K562 (cell line): ENCODE measurements at regions not wholly inside any gene's neighbourhood (a gene's known extent, or its start where the extent isn't known, plus 50 kb on each side); places are given as distances from the start of the nearest gene placed in this dataset.

Experiments used
- ATAC-seq: fragments of 200-7000 bp; cut with Tn5 transposase; 3 replicates; pipeline ENCODE4 v1.9.1; 2020; ENCODE audit warnings: moderate library complexity
- BruUV-seq: library from RNA; stranded (reverse); fragments of 400-500 nt; replicated peaks from 2 replicates; lab custom pipeline; 2021; lab: Mats Ljungman, UMichigan
- CTCF ChIA-PET: fragments of 300-600 bp; formaldehyde crosslinking; extraction: SDS; loops from one replicate; lab custom pipeline; 2021; ENCODE audit warnings: low intra/inter-chr PET ratio; lab: Yijun Ruan, JAX
- POLR2A ChIA-PET: fragments of 300-600, 350-650 bp; sonication (Branson Sonifier 250); formaldehyde crosslinking; extraction: SDS; loops from one replicate; lab custom pipeline; 2021; ENCODE audit warnings: antibody characterized with exemption, inconsistent platforms; lab: Yijun Ruan, JAX
- DNase-seq, 4 experiments: peaks; one replicate each; pipeline versions ENCODE4 v3.0.0 to v3.0.0-alpha.2; 2011 to 2018; ENCODE audit warnings: low spot score in 3 of 4, mixed read lengths in 3 of 4; ENCODE audit errors: extremely low read depth in 1 of 4
- FAIRE-seq: peaks from 2 replicates; lab custom pipeline; 2011; peaks lifted over from hg19 to GRCh38; lab: Jason Lieb, UNC
- H2AFZ ChIP-seq: 2 replicates; pipeline ENCODE4 v1.6.0; 2011; ENCODE audit warnings: low read depth, low read length, control low read depth, inconsistent platforms
- H3K27ac ChIP-seq: fragments of 200-600 bp; 3 replicates; pipeline ENCODE4 v1.8.0; 2011; ENCODE audit warnings: low read depth, mild to moderate bottlenecking, control low read depth, inconsistent platforms, low read length, moderate library complexity, mixed read lengths; ENCODE audit errors: extremely low read depth
- H3K27me3 ChIP-seq, 2 experiments: fragments of 300-600 bp in 1 of 2; 2 replicates in 1 of 2; 3 replicates in 1 of 2; pipeline versions ENCODE4 v1.6.0 to v1.8.0; 2011; ENCODE audit warnings: inconsistent platforms in 2 of 2, low read length in 2 of 2, mild to moderate bottlenecking in 1 of 2, mixed read lengths in 1 of 2, moderate library complexity in 1 of 2; ENCODE audit not compliant: control insufficient read depth in 2 of 2, insufficient read depth in 2 of 2
- H3K36me3 ChIP-seq: fragments of 300-600 bp; 3 replicates; pipeline ENCODE4 v1.8.0; 2011; ENCODE audit warnings: mild to moderate bottlenecking, low read length, inconsistent platforms; ENCODE audit not compliant: control insufficient read depth, insufficient read depth
- H3K4me1 ChIP-seq, 2 experiments: fragments of 200-600 bp in 1 of 2; replicated peaks in 1 of 2; 2 replicates in 1 of 2; 3 replicates in 1 of 2; pipeline versions ENCODE4 v1.5.1 to v1.8.0; 2011; ENCODE audit warnings: inconsistent platforms in 2 of 2, low read length in 2 of 2, mild to moderate bottlenecking in 1 of 2, mixed read lengths in 1 of 2, moderate library complexity in 1 of 2; ENCODE audit not compliant: control insufficient read depth in 2 of 2, insufficient read depth in 2 of 2
- H3K4me2 ChIP-seq: 2 replicates; pipeline ENCODE4 v1.6.1; 2011; ENCODE audit warnings: low read length, control low read depth, inconsistent platforms, mixed read lengths; ENCODE audit not compliant: insufficient read depth
- H3K4me3 ChIP-seq: fragments of 200-600 bp; sonication (generic), shearing (Covaris generic); 2 replicates; pipeline ENCODE4 v1.5.1; 2016; ENCODE audit warnings: control low read depth, inconsistent platforms
- H3K79me2 ChIP-seq: fragments of 200-600 bp; 3 replicates; pipeline ENCODE4 v1.8.0; 2011; ENCODE audit warnings: low read length, inconsistent platforms; ENCODE audit not compliant: control insufficient read depth, insufficient read depth
- H3K9ac ChIP-seq, 2 experiments: 2 replicates each; pipeline versions ENCODE4 v1.6.0 to v1.6.1; 2011; ENCODE audit warnings: low read depth in 2 of 2, low read length in 2 of 2, control low read depth in 1 of 2, inconsistent platforms in 1 of 2, mild to moderate bottlenecking in 1 of 2, mixed read lengths in 1 of 2; ENCODE audit not compliant: insufficient read depth in 1 of 2
- H3K9me1 ChIP-seq: one replicate; pipeline ENCODE4 v1.6.0; 2011; ENCODE audit warnings: inconsistent platforms, mild to moderate bottlenecking, low read length, moderate library complexity; ENCODE audit not compliant: control insufficient read depth, insufficient read depth
- H3K9me3 ChIP-seq: replicated peaks from 2 replicates; pipeline ENCODE4 v1.5.1; 2011; ENCODE audit warnings: low read depth, low read length, inconsistent platforms; ENCODE audit not compliant: control insufficient read depth, insufficient read depth
- H4K20me1 ChIP-seq: replicated peaks from 2 replicates; pipeline ENCODE4 v1.6.1; 2011; ENCODE audit warnings: low read length, inconsistent platforms, mixed read lengths; ENCODE audit not compliant: control insufficient read depth, insufficient read depth
- CHCHD3 ChIP-seq: fragments of 250-450 bp; sonication (Bioruptor Pico); IDR thresholded peaks from 2 replicates; pipeline ENCODE4 v2.1.2; 2022; ENCODE audit warnings: mild to moderate bottlenecking
- EZH2 ChIP-seq: IDR thresholded peaks from 2 replicates; pipeline ENCODE4 v1.6.1; 2012; ENCODE audit warnings: low read depth, mild to moderate bottlenecking, inconsistent platforms, low read length, borderline replicate concordance
- HBP1 ChIP-seq: fragments of 450-650 bp; formaldehyde crosslinking; IDR thresholded peaks from 2 replicates; pipeline ENCODE4 v1.4.0; 2022; ENCODE audit warnings: missing genetic modification characterization
- HMG20A ChIP-seq: fragments of 450-650 bp; formaldehyde crosslinking; conservative IDR thresholded peaks from 2 replicates; pipeline ENCODE4 v1.4.0; 2020; ENCODE audit warnings: mild to moderate bottlenecking, mixed read lengths
- HNRNPL ChIP-seq: fragments of 200-400 bp; formaldehyde crosslinking; IDR thresholded peaks from 2 replicates; pipeline ENCODE4 v1.6.1; 2017; ENCODE audit warnings: low read depth, mild to moderate bottlenecking, low read length
- ILF3 ChIP-seq: fragments of 450-650 bp; IDR thresholded peaks from 2 replicates; pipeline ENCODE4 v1.6.1; 2018; ENCODE audit warnings: antibody characterized with exemption, mild to moderate bottlenecking, moderate library complexity, borderline replicate concordance
- KDM1A ChIP-seq, 2 experiments: fragments of 450-650 bp; IDR thresholded peaks; 2 replicates each; pipeline ENCODE4 v1.6.1; 2016; ENCODE audit warnings: mild to moderate bottlenecking in 2 of 2
- KDM4B ChIP-seq, 2 experiments: fragments of 450-650 bp in 1 of 2; sonication (generic) in 1 of 2; IDR thresholded peaks; 2 replicates each; pipeline ENCODE4 v1.6.1; 2016 to 2017; ENCODE audit warnings: borderline replicate concordance in 2 of 2, antibody characterized with exemption in 1 of 2, low read depth in 1 of 2, mild to moderate bottlenecking in 1 of 2
- MAZ ChIP-seq, 2 experiments: fragments of 450-650 bp in 1 of 2; sonication (generic) in 1 of 2; formaldehyde crosslinking; IDR thresholded peaks in 1 of 2; conservative IDR thresholded peaks in 1 of 2; 2 replicates each; pipeline versions ENCODE4 v1.4.0 to v1.5.0; 2020; ENCODE audit warnings: mild to moderate bottlenecking in 1 of 2, missing genetic modification reagents in 1 of 2
- MTA3 ChIP-seq: fragments of 450-650 bp; formaldehyde crosslinking; IDR thresholded peaks from 2 replicates; pipeline ENCODE4 v1.6.1; 2017; ENCODE audit warnings: mild to moderate bottlenecking, borderline replicate concordance
- NCOR1 ChIP-seq: fragments of 450-650 bp; IDR thresholded peaks from 2 replicates; pipeline ENCODE4 v1.6.1; 2016; ENCODE audit warnings: mild to moderate bottlenecking, moderate library complexity
- NUFIP1 ChIP-seq: fragments of 450-650 bp; IDR thresholded peaks from 2 replicates; pipeline ENCODE4 v1.6.1; 2018; ENCODE audit not compliant: partially characterized antibody
- SMARCA5 ChIP-seq: fragments of 450-650 bp; IDR thresholded peaks from 2 replicates; pipeline ENCODE4 v1.6.1; 2016
- SRSF7 ChIP-seq: fragments of 200-400 bp; formaldehyde crosslinking; optimal IDR thresholded peaks from 2 replicates; pipeline ENCODE3; 2017; ENCODE audit warnings: mild to moderate bottlenecking, low read depth, low read length
- TEAD2 ChIP-seq: fragments of 450-650 bp; IDR thresholded peaks from 2 replicates; pipeline ENCODE4 v1.6.1; 2016; ENCODE audit warnings: missing genetic modification characterization, control low read depth, missing compliant biosample characterization
- USF2 ChIP-seq: sonication (generic); formaldehyde crosslinking; IDR thresholded peaks from 2 replicates; pipeline ENCODE4 v1.5.0; 2020; ENCODE audit warnings: missing genetic modification reagents
- YBX1 ChIP-seq: fragments of 450-650 bp; IDR thresholded peaks from 2 replicates; pipeline ENCODE4 v1.7.1; 2016; ENCODE audit warnings: mild to moderate bottlenecking
- ZFP36 ChIP-seq: fragments of 150-350 bp; IDR thresholded peaks from 2 replicates; pipeline ENCODE4 v1.6.1; 2018; ENCODE audit warnings: low read length, low read depth; ENCODE audit not compliant: partially characterized antibody
- ZNF311 ChIP-seq: fragments of 250-450 bp; sonication (Bioruptor Pico); IDR thresholded peaks from 2 replicates; pipeline ENCODE4 v1.4.0; 2020; ENCODE audit warnings: mild to moderate bottlenecking, moderate library complexity
- WGBS: fragments of 100-300 bp; shearing (Covaris generic); methylation state at CpG from one replicate; pipeline ENCODE4 v1.1.6; 2016; ENCODE audit warnings: low coverage, mixed read lengths; ENCODE audit not compliant: insufficient coverage; ENCODE audit errors: missing lambda C conversion rate; 5-methylcytosine and 5-hydroxymethylcytosine counted together
- in situ Hi-C: fragments of 300-500 bp; cut with MboI; formaldehyde crosslinking; loops from 4 replicates; pipeline ENCODE4 v1.15.0; 2018; ENCODE audit warnings: inconsistent platforms, mixed read lengths
- intact Hi-C: fragments of 100-400 bp; cut with micrococcal nuclease; formaldehyde crosslinking; loops from 2 replicates; pipeline ENCODE4 v1.14.2; 2022

- no peak for DNase-seq
Observed at GRCh38 chr6:108751851-108752732, 96.1 kb upstream of the ARMC2 start.

More at GRCh38 chr6:108751851-108752732, 96.1 kb upstream of the ARMC2 start:
- no TSS peak for BruUV-seq
- POLR2A ChIA-PET = interaction anchor here (0.9 to 2.1 kb wide), 3 partner anchors 12 to 18 kb away, joined by 3 to 7 read pairs (median 4); no protein-coding TSS in a partner anchor
- H3K4me1 ChIP-seq = no peaks in the 10 kb centered on the region
- no peak for ATAC-seq
- H3K9me3 ChIP-seq = no peaks in the 10 kb centered on the region
- TF ChIP-seq MTA3 (no peak), NUFIP1 (no peak), HBP1 (CRISPR knock-in tag) (no peak), SRSF7 (no peak), ZNF311 (CRISPR knock-in tag) (no peak), ILF3 (no peak), NCOR1 (no peak), ZFP36 (no peak), KDM4B (IDR thresholded peaks at IDR 0.05; ENCODE audit: borderline replicate concordance in 2 of 2, low read depth in 1 of 2) (no peak), USF2 (CRISPR knock-in tag) (no peak), CHCHD3 (no peak), HNRNPL (no peak), KDM1A (IDR thresholded peaks at IDR 0.05) (no peak), HMG20A (CRISPR knock-in tag) (no peak), SMARCA5 (no peak), EZH2 (no peak), MAZ (CRISPR knock-in tag; conservative IDR thresholded peaks at IDR 0.05 in 1 of 2, IDR thresholded peaks at IDR 0.05 in 1 of 2) (no peak), TEAD2 (no peak), YBX1 (no peak)
- FAIRE-seq = no peak
- no peaks in the 10 kb centered on the region for H3K36me3 ChIP-seq
- CTCF ChIA-PET = no interaction called here
- H3K27me3 ChIP-seq = peaks cover 22 to 60% of the 10 kb centered on the region in 2 experiments
- H4K20me1 ChIP-seq = no peaks in the 10 kb centered on the region
- H3K27ac ChIP-seq = no peak overlapping the region
- in situ Hi-C loops = no loop called here
- H3K79me2 ChIP-seq = no peaks in the 10 kb centered on the region
- no peak overlapping the region for H3K9ac ChIP-seq
- H3K9me1 ChIP-seq = peaks cover 4% of the 10 kb centered on the region
- no peak overlapping the region for H3K4me2 ChIP-seq
- WGBS = 7% methylated on average over 5 of the region's 5 CpGs
- no peak overlapping the region for H2AFZ ChIP-seq
- intact Hi-C loops = no loop called here
- H3K4me3 ChIP-seq = no peak overlapping the region
